HG03135 (cell line): ENCODE measurements at regions not wholly inside any gene's neighbourhood (a gene's known extent, or its start where the extent isn't known, plus 50 kb on each side); places are given as distances from the start of the nearest gene placed in this dataset.

Experiments
- ATAC-seq: cut with Tn5 transposase; IDR thresholded peaks from one replicate; pipeline ENCODE4 v1.9.1; 2021; ENCODE audit warnings: mild to moderate bottlenecking, moderate library complexity; ENCODE audit not compliant: unreplicated experiment

DNA sequence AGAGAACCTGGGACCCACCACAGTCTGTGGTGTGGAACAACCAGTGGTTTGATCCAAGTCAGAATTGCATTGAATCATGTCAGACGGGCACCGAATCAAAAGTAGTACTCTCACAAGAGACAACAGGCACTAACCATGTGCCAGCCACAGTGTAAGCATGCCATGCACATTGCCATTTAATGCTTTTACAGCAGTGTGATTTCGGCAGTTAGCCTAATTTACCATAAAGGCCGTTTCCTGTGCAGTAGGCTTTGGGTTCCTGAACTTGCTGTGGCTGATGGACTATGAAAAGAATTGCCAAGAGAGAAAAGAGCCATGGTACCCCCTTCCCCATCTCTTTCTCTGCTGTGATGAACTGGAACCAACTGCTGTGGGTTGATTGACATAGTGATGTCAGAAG, 540.6 kb downstream of the EBF1 start:
- no peak for ATAC-seq

DNA sequence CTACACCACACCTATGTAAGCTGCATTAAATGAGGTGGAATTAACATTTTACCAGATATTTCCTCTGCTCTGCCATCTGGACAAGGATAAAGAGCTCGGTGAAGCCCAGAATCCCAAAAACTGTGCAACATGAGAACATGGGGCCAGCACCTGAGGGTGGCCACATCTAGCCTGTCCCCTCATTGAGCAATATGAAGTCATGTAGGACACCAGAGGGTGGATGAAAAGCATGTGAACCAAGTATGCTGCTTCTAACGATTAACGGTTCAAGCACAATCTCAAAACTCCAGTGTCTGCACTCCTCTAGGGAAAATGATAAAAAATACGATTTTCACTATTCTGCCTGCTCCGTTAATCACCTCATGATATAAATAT, 545.8 kb downstream of the EBF1 start:
- ATAC-seq: no peak

DNA sequence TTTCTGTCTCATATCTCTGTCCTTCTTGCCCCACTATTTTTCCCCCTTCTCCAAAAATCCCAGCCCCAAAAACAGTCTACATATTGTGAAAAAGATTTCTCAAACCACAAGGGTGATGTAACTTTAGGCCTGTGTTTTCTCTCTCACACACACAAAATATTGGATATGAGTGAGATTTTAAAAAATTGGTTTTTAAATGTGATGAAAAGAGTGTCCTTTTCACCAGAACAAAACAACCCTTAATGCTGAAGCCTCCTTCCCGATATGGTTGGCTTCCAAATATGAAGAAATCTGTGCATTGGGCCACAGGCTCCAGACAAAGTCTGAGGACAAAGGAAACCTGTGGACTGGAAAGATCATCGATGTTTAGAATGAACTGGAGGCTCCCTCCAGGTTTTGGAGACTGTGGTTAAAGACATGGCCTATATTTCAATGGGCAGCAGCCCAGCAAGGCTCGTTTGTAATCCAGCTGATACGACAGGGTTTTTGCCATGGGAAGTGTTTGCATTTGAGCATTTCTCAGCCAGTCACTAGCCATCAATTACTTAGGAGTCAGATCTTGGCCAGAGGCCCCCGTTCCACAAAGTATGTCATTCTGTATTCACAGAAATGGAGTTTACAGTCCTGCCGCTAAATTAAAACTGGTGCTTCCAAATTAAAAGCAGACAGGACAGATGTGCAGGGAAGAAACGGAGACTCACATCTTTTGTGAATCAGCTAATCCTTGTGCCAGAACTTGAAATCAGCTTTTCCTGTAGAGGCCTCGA, 546.3 kb downstream of the EBF1 start:
- no peak for ATAC-seq

DNA sequence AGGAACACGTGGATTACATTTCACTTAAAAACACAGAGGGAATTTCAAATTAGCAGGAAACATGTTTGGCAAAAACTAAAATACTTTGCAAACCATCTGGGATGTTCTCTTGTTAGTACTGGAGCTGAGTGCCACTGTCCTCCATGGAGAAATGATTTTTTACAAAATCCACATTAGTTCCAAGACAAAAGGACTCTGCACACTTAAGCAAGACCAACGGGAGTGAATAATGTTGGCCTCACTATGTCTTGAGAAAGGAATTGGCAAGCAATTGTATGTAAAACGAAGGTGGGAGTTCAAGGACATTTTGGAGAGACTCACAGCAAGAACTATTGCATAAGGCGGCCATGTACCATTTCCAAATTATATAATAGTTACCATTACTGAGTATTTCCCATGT, 547.5 kb downstream of the EBF1 start:
- ATAC-seq: no peak

DNA sequence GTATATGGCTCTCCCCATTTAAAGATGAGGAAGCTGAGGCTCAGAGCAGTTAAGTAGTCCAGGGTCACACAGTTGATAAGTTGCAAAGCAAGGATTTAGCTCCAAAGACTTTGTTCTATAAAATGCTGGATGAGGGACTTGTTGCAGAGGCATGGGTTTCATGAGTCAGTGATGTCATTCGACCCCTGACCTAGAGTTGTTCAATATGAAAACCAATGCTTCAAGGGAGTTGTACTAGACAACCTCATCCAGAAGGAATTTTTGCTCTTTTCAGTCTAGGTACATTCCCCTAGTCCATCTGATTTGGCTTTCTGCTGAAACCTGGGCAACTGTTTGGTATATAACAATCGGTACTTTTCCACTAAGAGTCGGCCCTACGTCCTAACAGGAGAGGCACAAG, 550.4 kb downstream of the EBF1 start:
- ATAC-seq: no peak

DNA sequence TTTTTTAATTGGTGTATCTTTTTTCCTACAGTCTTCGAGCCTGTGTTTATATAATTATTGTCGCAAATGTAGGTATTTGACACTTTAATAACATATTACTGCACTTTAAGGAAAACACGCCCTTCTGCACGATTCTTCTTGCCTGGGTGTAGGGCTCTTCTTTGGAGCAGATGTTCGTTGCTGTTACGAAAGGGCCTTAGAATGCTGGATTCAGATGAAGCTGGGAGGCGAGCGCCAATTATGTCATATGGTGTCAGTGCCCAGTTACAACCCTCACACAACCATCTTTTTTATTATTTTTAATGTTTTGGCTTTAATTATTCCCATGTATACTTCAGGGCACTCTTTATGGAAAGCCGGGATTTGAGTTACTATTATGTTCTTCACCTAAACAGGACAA, 553.0 kb downstream of the EBF1 start:
- ATAC-seq: no peak

DNA sequence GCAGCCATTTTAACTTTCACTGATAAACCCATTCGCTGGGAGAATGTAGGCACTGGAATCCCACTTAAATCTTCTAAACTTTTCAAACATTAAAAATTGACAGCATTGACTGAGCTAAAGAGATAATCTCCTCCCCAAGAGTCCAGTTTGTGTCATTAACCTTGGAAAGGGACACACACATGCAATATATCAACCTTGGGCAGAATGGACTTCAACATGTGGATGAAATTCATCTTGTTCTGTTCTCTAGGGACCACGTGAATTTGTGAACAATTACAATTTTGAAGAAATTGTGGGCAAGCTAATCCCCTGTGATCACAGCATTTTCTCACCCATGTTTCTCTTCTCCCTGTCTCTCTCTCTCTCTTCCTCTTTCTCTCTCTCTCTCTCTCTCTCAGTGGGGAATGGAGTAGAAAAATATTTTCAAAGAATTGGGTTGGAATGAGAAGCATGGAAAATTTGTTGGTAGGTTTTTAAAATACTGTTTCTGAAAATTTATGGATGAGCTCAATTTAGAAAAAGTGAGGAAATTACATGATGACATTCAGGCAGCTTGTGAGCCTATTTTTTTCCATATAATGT, 553.7 kb downstream of the EBF1 start:
- ATAC-seq: no peak

DNA sequence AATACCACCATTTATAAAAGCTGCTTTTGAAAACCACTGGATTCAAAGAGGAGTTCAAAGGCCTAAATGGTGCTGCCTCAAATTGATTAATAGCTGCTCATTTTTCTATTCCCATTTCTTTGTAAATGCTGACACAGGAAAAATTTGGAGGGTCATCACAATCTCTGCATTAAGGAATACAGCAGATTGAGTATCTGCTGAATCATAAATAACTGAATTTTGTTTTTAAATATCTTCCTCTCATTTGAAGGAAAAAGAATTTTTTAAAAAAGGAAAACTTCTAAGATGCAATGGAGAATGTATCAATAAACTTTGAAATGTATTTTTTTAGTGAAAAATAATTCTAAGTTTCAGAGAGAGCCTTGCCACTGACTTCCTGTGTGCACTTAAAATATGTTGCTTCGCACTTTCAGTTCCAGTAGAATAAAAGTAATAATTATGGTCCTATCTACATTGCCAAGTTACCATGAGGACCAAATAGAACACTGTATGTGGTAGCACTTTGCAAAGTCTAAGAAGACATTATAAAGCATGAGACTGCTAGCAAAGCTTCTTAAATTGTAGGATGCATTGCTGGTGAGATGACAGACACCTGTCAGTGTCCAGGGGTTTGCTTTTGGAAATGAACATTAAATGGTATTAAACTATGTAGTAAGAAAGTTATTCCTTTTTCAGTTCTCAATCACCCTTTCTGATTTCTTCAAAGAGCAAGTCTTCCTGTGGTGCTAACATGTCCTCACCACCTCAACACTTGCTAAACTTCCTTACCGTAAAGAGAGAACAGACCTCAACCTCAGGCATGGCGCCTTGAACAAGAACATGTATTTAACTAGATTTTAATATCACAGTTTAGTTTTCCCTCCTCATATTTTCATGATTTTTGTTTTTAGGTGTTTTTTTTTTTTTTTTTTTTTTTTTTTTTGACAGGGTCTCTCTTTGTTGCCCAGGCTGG, 555.1 kb downstream of the EBF1 start:
- no peak for ATAC-seq

DNA sequence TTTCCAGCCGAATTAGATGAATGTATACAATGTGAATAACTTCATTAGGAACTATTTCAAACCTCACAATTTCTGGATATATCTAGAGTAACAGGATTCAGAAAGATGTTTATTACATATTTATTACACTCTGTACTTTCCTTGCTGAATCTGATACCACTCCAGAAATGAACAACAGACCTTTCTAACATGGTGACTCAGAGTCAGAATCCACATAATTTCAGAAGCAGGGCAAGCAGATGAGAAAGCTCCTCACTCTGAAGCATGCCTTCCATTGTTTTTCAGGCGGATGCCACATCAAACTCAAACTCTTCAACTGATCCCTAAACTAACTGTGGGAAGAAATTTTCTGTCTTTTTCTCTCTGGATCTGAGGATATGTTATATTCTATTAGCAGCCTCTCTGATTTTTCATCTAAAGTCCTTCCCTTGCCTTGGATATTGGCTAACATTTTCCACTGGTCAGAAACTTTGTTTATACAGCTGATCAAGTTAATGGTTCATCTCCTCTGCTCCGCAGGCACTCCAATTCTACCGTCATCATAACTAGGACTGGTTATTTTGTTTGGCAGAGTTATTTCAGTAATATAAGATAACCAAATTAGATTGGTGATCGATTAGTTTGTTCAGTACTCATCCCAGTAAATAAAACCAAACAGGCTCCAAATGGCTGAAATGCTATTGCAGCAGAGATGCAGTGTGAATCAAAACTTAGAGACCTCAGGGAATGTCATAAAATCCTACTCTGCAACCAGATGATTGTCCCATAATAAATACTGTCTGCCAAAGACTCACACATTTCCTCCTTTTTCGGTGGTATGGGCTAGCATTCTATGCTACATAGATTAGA, 556.0 kb downstream of the EBF1 start:
- no peak for ATAC-seq

DNA sequence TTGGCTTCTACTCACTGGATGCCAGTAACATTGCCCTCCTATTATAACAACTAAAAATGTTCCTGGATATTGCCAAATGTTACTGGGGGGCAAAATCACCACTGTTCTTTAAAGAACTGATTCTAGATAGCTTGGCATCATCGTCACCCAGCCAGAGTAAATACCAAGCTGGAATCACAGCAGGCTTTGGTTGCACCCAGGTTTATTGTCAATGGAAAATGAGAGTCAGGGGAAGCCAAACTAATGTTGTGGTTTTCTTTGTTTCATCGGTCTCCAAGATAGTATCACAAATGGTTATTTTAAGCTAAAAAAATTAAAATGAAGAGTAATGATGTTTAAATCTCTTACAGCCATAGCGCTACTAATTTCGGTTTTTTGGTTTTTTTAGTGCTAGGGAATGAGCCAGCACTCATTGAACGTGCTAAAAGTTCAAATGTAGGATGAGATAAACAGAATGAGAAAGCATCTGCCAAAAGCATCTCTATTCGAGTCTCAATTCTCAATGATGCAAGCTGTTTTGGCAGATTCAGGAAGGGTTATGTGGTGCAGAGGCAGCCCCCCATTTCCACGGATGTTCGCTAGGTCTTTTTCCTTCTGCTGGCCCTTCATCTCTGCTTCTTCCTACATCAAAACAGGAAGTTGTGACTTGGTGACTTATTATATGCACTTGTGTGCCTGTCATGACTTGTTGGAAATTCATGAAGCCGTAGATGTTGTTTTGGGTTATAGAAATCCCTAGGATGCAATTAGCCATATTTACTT, 558.0 kb downstream of the EBF1 start:
- ATAC-seq: no peak

DNA sequence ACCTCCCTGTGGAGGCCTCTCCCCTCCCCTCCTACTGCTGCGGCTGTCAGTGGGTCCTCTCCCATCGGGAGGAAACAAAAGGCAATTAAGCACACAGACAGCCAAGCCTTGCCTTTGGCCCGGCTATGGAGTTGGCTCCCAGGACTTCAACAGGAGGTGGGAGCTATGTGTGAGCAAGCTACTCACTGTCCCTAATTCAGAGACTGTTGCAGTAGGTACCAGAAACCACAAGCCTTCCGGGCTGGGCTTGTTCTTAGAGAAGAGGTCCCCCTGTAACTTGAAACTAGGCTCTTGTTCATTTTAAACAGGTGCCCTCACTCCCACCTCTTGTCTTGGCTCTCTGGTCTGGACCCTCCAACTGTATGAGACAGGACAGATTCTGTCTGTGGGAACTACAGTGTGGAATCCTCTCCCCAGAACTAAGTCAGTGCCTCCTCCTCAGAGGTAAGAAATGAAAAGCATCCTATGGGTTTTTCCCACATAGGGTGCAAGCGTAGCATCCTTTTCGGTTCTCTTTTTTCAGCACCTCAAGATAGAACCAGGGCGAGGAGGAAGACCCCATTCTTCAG, 561.1 kb downstream of the EBF1 start:
- ATAC-seq: peak; percentile 65

DNA sequence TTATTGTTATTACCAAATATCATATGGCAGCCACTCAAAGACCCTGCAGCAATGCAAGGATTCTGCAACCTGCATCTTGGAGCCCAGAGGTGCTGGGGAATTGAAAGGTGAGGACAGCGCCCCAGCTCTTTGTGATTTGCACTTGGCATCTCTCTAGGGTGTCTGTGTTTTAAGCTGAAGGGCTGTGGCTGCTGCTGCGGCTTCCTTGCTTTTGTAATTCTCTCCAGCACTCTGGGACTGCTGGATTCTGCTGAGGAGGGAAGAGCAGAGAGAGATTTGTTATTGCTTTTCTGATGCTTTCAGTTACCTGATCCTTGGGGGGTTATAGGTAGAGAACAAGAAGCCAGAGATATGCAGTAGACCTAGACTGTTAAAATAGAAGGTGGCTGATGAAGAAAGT, 562.4 kb downstream of the EBF1 start:
- ATAC-seq: no peak

DNA sequence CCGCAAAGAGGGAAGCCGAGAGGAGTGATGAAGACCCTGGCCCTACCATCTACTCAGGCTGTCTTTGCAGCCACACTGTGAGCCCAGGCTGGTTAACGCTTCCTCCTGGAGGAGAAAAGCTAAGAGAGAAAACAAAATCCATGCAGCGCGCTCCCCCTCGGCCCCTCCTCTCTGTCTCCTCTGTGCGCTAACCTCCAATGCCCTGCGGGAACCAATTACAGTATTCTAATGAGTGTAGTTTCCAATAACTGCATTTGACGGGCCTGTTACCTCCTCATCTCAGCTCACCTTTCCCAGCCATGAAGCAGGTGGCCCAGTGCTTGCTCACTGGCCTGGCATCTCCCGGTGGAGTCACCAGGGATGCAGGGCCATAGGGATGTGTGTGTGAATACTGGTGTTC, 565.5 kb downstream of the EBF1 start:
- ATAC-seq: no peak

DNA sequence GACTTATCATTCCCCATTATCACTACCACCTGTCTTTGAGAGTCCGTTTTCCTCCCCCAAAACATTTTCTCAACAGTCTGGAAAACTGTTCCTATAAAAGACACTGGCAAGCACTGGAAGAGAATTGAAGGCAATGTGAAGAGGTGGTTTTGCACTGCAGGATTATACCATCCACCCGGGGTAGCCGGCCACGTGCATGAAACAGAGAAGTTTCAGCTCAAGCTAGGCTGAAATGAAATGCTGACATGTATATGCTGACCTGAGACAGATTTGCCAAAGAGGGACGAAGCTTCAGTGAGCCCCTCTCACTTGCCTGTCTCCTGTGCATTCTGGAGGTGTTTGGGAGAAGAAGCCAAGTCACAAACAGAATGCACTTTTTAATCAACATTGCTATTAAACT, 567.0 kb downstream of the EBF1 start:
- no peak for ATAC-seq

DNA sequence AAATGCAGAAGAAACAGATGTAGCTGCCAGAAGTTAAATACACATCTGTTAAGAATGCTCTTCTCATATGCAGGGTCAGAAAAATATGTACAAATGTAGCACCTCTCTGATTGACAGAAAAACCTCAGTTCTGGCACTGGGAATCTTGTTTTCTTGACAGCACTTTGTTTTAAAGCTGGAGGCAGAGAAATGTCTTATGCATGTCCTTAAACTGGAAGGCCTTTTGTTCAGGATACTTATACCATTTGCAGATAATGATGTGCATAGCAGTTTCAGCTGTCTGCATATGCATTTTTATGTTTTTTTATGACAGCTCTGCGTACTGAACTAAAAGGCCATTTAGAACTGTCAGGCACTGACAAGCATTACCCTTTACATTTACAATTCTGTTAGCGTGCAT, 567.9 kb downstream of the EBF1 start:
- ATAC-seq: no peak

DNA sequence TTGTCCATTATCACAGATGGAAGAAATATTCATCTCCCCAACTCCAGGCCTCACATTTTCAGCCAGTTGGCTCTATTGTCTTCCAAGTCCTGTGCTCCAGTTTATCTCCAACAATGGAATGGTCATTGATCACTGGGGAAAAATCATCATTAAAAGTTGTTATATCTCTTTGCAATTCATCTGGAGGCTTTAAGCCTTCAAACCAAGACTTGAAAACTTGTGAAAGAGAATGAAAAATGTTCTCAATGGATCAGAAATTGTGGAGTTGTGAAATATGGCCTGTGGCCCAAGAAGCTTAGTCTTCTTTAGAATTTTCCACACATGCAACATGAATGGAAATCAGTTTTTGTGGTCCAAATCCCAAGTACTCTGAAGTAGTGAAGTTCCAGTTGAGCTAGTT, 569.6 kb downstream of the EBF1 start:
- ATAC-seq: no peak

DNA sequence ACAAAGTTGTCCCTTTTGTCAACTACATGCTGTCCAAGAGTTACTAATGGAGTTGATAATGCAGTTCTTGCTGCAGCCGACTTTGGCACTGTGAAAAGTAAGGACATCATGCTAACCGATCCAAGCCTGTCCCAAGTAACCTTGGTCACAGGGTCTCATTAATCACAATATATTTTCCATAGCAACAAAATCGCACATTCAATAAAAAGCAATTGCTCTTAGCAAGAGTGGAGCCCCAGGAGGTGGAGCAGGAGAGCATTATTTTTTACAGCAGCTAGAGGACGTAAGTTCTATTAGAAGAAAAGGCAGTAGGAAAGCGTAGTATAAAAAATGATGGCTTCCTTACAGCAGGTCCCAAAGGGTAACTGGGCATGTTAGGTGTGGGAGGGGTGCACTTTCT, 570.3 kb downstream of the EBF1 start:
- no peak for ATAC-seq

DNA sequence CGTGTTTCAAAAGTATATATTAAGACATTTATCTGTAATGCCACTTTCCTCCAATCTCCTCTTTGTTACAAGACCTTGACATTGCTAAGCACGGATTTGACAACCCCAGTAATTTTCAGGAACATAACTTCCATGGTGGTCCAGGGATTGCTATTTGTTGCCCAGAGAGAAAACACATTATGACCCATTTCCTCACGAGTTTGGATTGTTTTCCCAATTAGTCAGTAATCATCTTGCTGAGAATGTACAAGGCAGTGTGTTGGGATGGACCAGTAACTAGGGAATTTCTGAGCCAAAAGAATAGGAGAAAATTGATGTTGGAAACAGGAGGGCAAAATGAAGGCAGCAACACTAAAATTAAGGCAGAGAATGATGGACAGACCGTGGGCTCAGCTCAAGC, 574.1 kb downstream of the EBF1 start:
- no peak for ATAC-seq

DNA sequence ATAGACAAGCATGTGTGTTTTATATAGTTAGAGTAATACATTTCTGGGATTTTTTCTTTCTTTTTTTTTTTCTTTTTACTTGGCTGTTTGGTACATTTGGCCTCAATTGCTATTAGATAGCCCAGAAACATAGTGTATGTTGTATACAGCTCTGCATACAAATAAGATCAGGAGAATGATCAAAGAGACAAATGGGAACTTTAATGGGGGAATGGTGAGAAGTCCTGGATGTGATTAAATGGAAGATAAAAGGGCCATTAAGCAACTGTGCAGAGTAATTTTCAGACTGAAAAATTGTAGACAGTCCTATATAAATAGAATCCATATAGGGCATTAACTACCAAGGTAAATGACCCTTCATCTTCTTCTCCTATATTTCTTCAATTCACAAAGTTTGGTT, 575.6 kb downstream of the EBF1 start:
- ATAC-seq: no peak

DNA sequence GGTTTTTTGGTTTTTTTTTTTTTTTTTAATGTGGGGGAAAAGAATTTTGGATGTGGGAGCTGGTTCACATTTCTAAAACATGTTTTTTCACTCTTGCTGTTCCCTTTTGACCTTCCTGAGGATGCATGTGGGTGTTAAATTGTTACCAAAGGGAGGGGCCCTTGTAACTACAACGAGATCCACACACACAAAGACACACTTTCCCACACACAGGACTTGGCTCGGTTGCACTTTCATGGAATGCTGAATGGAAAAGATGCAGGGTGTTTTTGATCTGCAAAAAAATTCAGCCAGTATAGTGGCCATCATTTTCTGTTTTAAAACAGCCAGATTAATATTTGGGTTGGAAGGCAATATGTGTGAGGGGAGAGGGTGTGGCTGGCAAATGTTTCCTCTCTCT, 576.9 kb downstream of the EBF1 start:
- ATAC-seq: no peak
